ENCODE measurements at regions not wholly inside any gene's neighbourhood (a gene's known extent, or its start where the extent isn't known, plus 50 kb on each side); places are given as distances from the start of the nearest gene placed in this dataset.

DNA sequence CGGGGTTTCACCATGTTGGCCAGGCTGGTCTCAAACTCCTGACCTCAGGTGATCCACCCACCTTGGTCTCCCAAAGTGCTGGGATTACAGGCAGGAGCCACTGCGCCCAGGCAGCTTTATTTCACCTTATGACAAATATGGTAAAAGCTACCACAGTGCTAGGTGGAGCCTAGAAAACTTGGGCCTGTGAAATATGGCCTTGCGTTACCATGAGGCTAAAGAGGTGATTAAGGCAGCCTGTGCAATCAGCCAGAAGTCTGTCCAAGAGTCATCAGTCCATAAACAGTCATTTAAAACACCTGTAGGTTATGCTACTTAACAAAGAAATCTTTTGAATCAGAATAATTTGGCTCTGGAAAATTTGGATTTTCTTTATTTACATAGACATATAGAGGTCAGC lies 114.8 kb upstream of the ANKH start:
- 42 to 81% methylated on average over 3 of the region's 3 CpGs for WGBS, 2 donors

DNA sequence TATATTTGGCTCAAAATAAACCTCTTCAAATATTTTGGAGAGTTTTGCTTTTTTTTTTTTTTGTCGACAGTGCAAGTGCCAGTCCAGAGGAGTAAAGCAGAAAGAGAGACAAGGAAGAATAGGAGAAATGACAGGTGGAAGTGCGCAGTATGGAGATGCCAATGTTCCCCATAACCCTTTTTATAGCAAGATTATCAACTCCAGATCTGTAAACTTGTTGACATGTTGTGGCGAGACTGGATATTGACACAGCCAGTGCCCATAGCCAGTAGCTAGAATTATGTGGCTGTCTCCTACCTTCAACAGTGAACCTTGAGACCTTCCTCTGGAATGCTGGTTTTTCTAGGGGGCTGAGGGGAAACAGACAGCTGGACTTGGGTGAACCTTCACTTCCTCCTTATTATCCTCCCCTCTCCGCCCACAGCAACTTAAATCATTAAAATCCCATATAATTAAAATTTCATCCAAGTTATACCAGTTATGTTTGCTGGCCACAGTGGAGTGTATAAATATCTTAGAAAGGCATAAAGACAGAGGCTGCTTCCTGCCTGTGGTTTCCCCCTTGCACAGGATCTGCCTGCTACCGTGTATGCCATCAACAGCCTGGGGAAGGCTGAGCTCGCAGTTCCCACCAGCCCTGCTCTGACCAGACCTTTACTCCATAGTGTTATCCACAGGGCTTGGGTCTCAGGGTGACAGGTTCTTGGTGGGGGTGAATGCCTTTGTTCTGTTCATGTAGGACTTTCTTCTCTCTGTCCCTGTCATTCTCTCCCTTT lies 112.3 kb upstream of the ANKH start:
- no peak overlapping the region for H3K4me3 ChIP-seq
- no peaks in the 10 kb centered on the region for H3K9me3 ChIP-seq
- 53 to 55% methylated on average over 6 of the region's 6 CpGs for WGBS, 2 donors
- no peak for DNase-seq
- H3K27me3 ChIP-seq, result no peaks in the 10 kb centered on the region
- no peaks in the 10 kb centered on the region for H3K36me3 ChIP-seq
- no peaks in the 10 kb centered on the region for H3K4me1 ChIP-seq
- no peak overlapping the region for H3K27ac ChIP-seq
- TF ChIP-seq CTCF (IDR thresholded peaks at IDR 0.05) (no peak), EP300 (IDR thresholded peaks at IDR 0.05) (no peak), POLR2A (IDR thresholded peaks at IDR 0.05) (no peak), POLR2AphosphoS5 (IDR thresholded peaks at IDR 0.05) (no peak)
- intact Hi-C loops (cut with DNase I), result no loop called here

More for the DNA sequence above, 114.8 kb upstream of the ANKH start:
- H3K4me1 ChIP-seq, result no peaks in the 10 kb centered on the region
- DNase-seq, result no peak
- no peak overlapping the region for H3K4me3 ChIP-seq
- H3K9me3 ChIP-seq, result no peaks in the 10 kb centered on the region
- no peaks in the 10 kb centered on the region for H3K27me3 ChIP-seq
- intact Hi-C loops (cut with DNase I), result no loop called here
- no peaks in the 10 kb centered on the region for H3K36me3 ChIP-seq
- TF ChIP-seq EP300 (IDR thresholded peaks at IDR 0.05) (no peak), POLR2A (IDR thresholded peaks at IDR 0.05) (no peak), CTCF (IDR thresholded peaks at IDR 0.05) (no peak), POLR2AphosphoS5 (IDR thresholded peaks at IDR 0.05) (no peak)
- no peak overlapping the region for H3K27ac ChIP-seq

DNA sequence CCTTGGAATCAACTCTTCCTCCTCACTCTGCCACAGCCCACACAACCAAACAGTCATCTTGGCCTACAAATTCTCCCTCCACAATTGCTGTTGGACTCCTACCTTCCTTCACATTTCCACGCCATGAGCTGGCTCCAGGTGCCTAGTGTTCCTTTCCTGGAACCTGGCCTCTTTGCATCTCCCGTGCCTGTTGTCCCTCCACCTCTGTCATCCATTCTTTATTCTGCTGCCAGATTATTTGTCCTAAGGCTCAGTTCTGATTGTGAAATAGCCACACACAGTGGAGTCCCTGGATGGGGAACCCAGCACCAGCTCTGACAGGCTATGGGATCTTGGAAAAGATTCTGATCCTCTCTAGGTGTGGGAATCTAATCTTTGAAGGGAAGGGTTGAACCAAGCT lies 109.1 kb upstream of the ANKH start:
- Histone ChIP-seq H3K4me3 (no peak overlapping the region), H3K27me3 (no peaks in the 10 kb centered on the region), H3K27ac (no peak overlapping the region), H3K9me3 (no peaks in the 10 kb centered on the region), H3K4me1 (no peaks in the 10 kb centered on the region), H3K36me3 (no peaks in the 10 kb centered on the region)
- intact Hi-C loops (cut with DNase I), result no loop called here
- TF ChIP-seq CTCF (IDR thresholded peaks at IDR 0.05) (no peak), POLR2AphosphoS5 (IDR thresholded peaks at IDR 0.05) (no peak), EP300 (IDR thresholded peaks at IDR 0.05) (no peak), POLR2A (IDR thresholded peaks at IDR 0.05) (no peak)
- no peak for DNase-seq
- WGBS, 2 donors, result 93 to 97% methylated on average over 2 of the region's 2 CpGs

DNA sequence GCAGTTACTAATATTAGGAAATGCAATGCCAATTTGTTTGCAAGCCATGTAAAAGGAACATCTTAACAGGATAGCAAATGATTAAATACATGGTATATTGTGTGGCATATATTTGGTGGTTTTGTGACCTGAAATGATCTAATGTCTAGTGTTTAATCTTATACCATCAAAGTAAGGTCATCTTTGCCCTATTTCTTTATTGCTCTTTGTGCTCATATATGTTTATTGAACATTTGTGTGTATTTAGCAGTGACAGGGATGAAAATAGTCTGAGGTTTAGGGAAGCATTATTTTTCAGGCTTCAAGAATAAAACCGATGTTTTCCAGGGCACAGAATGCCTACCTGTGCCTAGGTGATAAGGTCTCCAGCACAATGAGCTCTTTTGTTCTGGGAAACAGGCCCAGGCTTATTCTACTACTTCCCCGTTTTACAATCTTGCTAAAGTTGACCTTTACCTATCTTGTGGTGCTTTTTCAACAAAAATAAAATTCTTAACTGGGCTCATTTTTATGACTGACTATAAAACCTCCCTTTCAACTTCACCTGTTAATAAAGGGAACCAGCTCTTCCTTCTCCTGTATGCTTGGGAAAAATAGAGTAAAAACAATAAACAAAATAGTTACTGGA lies 105.6 kb upstream of the ANKH start:
- DNase-seq, result no peak
- intact Hi-C loops (cut with DNase I), result no loop called here
- H3K27ac ChIP-seq, result no peak overlapping the region
- no peaks in the 10 kb centered on the region for H3K4me1 ChIP-seq
- 13 to 38% methylated on average over 2 of the region's 2 CpGs for WGBS, 2 donors
- no peak overlapping the region for H3K4me3 ChIP-seq
- H3K9me3 ChIP-seq, result no peaks in the 10 kb centered on the region
- H3K27me3 ChIP-seq, result no peaks in the 10 kb centered on the region
- no peak for TF ChIP-seq POLR2AphosphoS5 (IDR thresholded peaks at IDR 0.05)
- no peak for TF ChIP-seq CTCF (IDR thresholded peaks at IDR 0.05)
- no peak for TF ChIP-seq EP300 (IDR thresholded peaks at IDR 0.05)
- no peak for TF ChIP-seq POLR2A (IDR thresholded peaks at IDR 0.05)
- H3K36me3 ChIP-seq, result no peaks in the 10 kb centered on the region

Measured in sigmoid colon (tissue), 6 donors.